Stimulated activated CD4-positive, alpha-beta T cell treated with anti-CD3 and anti-CD28 coated beads, Interleukin-1b, Interleukin-23, amount 100 ng/mL, for 4 hours (primary cell): ENCODE measurements at regions not wholly inside any gene's neighbourhood (a gene's known extent, or its start where the extent isn't known, plus 50 kb on each side); places are given as distances from the start of the nearest gene placed in this dataset.
"Not testable (repeated sequence)": the region's sequence is repeated elsewhere in the genome, so short reads cannot be mapped to it uniquely, and the experiment has no call there.

Experiments
- DNase-seq, 2 donors: peaks; one replicate each; pipeline ENCODE4 v3.0.0-alpha.2; 2020; ENCODE audit warnings: low read depth in 2 of 2

DNA sequence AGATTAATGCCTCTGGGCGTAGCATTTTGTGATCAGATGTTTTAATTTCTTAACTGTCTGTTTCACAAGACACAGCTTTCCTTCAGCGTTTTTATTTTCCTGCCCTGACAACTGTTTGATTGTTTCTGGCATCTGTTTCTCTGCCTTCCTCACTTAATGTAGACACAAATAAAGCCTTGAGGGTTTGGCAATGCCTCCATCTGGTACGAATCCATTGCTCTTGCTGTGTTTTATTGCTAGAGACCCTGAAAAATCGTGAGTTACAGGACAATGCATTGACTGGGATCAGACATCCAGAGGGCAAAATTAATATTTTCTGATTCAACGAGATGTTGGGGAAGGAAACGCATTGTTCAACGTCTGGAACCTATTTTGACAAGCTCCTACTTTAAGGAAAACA is 363.5 kb downstream of the MRPL39 start:
- DNase-seq: no peak

DNA sequence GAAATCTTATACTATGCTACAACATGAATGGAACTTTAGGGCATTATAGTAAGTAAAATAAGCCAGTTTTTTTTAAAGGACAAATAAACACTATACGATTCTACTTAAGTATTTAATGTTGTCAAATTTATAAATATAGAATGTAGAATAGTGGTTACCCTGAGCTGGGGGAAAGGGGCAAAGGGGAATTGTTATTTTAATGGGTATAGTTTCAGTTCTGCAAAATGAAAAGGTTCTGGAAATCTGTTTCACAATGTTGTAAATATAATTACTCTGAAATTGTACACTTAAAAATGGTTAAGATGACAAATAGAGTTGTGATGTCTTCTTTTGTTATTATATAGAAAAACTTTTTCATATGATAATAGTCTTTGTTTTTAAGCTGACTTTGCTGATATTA is 366.3 kb downstream of the MRPL39 start:
- no peak for DNase-seq

DNA sequence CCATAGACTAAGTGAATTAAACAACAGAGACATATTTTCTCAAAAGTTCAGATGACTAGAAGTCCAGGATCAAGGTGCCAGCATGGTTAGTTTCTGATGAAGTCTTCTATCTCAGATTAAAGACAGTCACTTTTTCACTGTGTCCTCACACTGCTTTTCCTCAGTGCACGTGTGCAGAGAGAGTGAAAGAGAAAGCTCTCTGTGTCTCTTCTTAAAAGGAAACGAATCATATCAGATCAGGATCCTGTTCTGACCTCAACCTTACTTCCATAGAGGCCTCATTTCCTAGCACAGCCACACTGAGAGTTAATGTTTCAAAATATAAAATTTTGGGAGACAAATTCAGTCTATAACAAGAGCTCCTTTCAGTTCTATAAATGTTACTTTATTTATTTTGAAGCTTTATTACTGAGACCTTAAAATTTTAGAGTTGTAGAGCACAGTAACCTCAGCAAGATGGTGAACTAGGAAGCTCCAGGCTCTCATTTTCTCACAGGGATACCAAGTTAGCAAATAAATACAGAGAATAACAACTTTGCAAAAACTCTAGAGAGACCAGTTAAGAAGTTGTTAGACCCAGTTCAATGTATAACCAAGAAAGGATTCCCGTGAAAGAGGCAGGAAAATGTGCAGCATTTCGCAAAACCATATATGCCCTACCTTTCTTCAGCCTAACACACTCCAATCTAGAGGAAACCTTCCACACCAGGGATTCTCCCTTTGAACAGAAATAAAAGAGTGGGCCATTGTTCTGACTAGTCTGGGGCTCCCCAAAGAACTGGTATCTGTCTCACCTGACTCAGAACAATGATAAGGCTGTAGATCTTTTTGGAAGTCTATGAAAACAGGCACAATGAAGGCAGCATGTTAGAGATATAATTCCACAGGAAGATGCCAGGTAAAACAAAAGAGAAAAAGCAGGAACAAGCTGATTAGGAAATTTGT is 372.2 kb downstream of the MRPL39 start:
- no peak for DNase-seq

DNA sequence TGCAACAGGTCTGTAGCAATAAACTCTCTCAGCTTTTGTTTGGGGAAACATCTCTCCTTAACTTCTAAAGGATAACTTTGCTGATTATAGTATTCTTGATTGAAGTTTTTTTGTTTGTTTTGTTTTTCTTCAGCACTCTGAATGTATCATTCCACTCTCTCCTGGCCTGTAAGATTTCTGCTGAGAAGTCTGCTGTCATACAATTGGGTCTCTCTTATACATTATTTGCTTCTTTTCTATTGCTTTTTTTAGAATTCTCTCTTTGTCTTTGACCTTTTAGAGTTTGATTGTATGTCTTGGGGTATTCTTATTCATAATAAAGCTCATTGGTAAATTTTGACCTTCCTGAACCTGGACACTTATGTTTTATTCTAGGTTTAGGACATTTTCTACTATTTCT is 386.3 kb downstream of the MRPL39 start:
- no peak for DNase-seq

DNA sequence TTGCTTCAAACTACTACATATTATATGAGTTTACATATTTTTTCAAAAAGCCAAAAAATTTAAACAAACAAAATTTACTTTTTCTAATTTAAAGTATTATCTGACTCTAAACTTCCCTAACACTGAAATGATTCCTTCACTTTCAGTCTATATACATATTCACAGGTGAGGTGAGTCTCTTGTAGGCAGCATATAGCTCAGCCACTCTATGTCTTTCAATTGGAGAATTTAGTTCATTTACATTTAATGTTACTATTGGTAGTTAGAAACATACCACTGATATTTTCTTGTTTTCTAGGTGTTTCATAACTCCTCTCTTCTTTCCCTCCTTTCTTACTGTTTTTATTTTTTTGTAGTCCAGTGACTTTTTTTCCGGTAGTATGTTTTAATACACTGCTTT is 387.1 kb downstream of the MRPL39 start:
- DNase-seq: no peak

DNA sequence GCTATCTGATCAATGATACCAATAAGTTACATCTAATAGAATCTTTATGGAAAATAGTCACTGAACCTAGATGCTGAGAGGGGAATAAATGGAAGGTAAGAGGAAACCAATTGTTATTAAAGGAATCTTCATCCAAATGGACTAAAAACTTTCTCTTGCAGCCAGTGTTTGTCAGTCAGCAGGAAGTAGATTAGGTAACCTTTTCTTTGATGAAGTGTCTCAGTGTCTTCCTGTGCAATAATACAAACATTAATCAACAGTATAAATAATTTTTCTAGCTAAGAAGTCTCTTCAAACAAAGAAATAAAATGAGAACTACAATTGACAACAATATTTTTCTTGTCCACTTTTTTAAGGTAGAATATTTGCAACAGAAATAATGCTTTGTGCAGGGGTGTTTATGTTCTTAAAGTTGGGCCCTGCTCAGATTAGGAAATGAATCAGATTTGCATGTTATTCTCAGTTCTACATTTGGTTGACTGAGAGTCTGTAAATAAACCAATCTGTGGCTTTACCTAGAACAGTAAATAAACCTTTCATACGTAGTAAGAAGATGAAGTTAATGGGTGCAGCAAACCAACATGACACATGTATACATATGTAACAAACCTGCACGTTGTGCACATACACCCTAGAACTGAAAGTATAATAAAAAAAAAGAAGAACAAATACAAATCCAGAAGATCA is 391.4 kb downstream of the MRPL39 start:
- DNase-seq: no peak

DNA sequence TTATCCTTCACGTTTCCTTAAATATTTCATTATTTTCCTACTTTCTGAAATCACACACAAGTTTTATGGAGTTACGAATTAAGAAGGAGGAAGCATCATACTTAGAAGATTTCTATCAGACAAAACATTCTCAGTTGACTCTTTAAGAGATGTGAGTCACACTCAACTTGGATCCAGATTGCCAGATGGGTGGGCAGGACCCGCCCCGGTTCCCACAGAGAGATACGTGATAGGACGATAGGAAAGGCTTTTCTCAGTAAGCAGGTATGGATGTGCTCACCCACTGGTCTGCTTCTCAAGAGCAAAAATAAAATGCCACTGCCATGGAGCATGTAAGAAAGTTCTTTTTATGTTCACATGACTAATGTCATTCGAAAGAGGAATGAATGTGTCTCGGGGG is 392.6 kb downstream of the MRPL39 start:
- no peak for DNase-seq

DNA sequence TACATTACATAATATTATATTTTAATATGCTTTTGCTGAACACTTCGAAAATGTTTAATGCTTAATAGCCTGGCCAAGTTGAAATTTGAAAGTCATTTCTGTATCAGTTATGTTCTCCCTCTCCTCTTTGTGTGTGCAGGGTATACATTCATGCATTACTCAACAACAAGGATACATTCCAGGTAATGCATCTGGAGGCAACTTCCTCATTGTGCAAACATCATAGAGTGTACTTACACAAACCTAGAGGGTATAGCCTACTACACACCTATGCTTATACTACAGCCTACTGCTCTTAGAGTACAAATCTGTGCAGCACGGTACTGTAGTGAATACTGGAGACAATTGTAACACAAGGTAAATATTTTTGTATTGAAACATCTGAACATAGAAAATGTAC is 407.3 kb downstream of the MRPL39 start:
- DNase-seq: no peak

DNA sequence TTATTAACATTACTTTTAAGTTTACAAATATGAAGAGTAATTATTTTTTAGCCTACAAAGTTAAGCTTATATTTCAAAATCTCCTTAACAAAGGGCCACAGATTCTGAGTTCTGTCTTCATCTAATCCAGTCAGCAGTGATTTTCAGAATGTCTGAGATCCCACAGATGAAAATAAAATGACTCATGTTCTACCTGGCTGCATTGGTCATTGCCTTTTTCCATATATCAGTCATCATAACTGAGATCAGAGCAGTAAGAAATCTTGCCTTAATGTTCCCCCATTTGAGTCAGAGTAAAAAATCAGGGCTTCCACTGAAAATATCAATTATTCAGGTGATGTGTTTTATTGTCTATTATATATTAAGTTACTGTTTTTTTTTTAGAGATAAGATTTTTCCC is 416.1 kb downstream of the MRPL39 start:
- no peak for DNase-seq

DNA sequence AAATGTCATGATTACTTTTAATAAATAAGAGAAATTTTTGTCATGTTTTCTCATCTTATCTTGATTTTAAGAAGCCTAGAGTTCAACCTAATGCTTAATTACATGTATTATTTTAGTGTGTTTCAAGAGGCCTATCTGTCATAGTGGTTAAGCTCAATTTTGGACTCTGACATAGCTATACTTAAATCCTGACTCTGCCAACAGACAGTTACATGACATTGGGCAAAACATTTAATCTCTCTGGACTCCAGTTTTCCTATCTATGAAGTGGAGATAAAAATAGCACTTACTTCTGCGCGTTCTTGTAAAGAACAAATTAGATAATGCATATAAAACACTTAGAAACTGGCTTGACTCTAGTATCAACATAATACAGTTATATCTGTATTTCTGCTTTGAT is 417.8 kb downstream of the MRPL39 start:
- no peak for DNase-seq

DNA sequence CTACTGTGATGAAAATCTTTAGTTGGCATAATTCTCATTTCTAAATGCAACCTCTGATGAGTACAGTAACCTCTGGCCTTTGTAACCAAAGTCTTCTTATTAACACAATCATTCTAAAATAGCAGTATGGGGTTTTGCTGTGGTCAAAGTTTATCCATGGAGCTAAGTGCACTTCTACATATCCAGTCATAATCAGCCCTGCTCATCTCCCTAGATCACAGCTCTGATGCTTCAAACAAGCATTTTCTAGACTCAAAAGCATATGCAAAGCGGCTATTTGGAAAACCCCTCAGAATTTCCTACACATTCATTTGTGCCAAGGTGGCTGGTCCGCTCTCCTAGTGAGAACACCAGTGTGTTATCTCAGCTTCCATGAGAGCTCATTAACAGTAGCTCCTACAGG is 418.6 kb downstream of the MRPL39 start:
- DNase-seq: no peak

DNA sequence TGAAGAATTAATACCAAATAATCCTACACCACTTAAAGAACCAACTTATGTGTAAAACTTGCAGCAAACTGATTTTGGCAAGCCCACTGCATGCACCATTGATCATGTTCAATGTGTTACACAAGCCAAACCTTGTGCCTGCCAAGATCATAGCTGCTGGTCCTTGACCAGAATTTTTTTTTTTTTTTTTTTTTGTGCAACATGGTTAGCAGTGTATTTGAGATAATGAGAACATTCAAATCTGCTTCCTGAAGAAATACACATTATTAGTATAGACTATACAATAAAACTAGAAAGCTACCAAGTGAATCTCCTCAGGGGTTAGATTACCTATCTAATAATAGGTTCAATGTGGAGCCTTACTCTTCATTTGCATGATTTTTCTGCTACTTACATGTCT is 421.0 kb downstream of the MRPL39 start:
- DNase-seq: no peak

DNA sequence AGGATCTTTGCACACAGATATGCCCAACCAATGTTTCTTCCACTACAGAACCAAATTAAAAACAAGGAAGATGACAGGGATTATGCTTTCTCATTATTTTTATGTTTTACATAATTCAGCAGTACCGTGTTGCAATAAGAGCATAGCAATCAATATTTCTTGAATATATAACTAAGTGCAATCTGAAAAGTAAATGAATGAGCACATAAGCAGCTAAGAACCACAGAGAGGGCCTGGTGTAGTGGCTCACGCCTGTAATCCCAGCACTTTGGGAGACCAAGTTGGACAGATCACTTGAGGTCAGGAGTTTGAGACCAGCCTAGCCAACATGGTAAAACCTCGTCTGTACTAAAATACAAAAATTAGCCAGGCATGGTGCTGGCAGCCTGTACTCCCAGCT is 423.7 kb downstream of the MRPL39 start:
- DNase-seq: no peak

DNA sequence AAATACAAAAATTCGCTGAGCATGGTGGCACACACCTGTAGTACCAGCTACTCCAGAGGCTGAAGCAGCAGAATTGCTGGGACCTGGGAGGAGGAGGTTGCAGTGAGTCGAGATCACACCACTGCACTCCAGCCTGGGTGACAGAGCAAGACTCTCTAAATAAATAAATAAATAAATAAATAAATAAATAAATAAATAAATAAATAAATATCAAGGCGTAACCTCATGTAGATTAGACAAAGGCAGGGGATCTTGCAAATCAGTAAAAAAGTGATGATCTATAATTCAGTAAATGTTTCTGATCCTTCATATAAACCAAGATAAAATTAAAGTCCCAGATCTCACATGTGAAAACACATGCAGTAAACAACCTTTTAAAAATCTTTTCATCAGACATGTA is 425.6 kb downstream of the MRPL39 start:
- DNase-seq: not testable (repeated sequence)

DNA sequence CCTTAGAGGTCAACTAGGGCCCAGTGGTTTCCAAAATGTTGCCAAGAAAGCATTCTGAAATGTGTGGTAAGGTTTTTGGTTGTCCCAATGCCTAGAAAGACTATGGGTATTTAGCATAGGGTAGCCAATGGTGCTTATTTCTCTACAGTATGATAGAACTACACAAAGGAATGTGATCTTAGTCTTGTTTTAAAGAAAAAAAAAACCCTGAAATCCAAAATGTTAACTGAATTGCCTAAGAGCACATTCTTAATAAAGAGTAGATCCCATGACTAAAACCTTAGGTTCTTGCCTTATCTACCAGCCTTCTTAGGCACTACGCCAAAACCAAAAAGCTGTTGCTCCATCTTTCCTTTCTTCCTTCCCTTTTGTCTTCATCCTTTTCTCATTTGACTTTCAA is 428.2 kb downstream of the MRPL39 start:
- no peak for DNase-seq

DNA sequence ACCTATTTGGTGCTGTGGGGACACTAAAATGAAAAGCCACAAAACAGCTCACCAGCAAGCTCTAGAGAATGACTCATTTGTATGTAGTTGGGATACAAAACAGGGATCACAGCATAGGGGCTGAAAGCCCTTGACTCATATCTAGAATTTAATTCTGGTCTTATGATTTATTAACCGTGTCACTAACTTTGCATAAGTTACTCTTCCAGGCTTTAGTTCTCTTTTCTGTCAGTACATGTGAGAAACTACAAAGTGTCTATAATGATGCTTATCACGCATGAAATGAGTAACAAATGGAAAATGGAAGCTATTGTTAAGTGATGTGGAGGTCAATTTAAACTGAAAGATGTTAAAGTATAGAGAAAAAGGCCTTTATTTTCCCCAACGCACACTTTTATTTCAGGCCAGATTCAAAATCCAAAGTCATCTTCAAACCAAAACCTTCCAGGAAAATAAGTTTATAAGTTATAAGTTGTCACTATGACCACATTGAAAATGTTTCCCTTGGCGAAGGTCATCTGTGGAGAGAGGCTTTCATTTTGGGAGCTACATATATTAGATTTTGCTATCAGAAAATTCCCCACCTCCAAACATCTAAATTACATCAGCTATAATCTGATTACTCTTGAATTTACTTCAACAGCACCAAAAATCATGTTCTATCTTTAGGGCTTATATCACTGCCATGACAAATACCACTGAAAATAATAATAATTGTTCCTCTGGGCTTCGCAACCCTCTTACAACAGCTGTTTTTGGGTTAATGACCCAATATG is 430.5 kb downstream of the MRPL39 start:
- DNase-seq: no peak

DNA sequence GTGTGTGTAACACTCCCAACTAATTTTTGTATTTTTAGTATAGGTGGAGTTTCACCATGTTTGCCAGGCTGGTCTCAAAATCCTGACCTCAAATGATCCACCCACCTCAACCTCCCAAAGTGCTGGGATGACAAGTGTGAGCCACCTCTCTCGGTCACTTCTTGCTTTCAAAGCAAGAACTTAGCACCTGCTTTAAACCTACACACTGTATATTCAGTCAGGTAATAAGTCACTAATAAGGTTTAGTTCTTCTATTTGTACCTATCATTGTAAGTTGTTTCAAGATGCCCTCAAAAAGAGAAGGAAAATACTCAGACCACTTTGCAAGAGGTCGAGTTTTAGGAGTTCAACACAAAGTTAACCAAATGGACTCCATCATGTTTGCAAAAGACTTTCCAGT is 431.3 kb downstream of the MRPL39 start:
- DNase-seq: no peak

DNA sequence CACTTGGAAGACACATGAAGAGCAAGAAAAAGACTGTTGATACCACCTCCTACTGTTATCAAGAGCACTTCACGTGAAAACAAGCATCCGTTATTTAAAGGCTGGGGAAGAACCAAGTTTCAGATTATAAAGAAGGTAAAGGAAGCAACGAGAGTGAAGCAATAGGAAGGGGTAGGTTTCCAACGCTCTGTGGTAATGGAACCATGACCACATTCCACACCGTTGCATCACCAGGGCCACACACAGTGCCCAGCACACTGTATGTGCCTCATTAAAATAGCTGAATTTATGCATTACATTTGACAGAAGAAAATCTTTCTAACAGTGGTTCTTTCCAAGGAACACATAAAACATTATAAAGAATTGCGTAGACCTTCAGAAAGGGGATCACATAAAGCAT is 435.8 kb downstream of the MRPL39 start:
- no peak for DNase-seq

DNA sequence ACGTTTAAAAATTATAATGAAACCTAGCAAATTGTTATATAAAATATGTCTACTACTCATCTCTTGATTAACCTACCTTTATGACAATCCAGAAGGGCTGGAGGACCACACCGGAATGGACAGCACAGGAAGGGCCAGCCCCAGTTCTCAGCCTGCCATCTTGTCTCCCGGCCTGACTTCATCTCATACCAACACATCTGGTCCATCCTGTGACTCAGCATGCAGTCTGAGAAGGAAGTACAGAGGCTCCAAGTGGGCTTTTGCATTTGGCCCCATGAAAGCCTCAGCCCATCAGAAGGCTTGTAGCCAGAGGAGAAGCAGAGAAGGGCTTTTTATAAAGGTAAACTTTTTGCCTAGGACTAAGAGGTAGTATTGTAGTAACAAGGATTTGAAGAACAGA is 436.6 kb downstream of the MRPL39 start:
- no peak for DNase-seq

DNA sequence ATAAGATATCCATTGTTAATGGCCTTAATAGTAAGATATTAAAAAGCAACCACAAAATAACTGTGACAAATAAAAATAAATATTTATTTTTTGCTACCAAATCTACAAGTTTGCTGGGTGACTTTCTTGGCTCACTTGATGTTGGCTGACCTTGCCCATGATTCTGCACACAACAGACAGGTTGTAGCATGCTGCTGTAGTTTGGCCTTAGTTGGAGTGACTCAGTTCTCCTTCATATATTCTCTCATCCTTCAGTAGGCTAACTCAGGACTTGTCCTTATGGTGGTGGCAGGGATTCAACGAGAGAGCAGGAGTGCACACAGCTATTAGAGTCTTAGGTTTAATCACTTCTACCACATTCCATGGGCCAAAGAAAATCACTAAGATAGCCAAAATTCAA is 437.9 kb downstream of the MRPL39 start:
- DNase-seq: no peak

DNA sequence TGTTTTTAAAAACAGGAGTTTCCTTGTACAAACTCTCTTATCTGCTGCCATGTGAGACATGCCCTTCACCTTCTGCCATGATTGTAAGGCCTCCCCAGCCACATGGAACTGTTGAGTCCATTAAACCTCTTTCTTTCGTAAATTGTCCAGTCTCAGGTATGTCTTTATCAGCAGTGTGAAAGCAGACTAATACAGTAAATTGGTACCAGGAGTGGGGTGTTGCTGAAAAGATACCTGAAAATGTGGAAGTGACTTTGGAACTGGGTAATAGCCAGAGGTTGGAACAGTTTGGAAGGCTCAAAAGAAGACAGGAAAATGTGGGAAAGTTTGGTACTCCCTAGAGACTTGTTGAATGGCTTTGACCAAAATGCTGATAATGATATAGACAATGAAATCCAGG is 440.4 kb downstream of the MRPL39 start:
- not testable (repeated sequence) for DNase-seq

DNA sequence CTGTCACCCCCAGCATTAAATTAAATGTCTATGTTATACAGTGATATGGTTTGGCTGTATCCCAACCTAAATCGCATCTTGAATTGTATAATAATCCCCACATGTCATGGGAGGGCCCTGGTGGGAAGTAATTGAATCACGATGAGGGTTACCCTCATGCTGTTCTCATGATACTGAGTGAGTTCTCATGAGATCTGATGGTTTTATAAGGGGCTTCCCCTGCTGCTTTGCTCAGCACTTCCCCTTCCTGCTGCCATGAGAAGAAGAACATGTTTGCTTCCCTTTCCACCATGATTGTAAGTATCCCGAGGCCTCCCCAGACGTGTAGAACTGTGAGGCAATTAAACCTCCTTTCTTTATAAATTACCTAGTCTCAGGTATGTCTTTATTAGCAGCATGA is 445.7 kb downstream of the MRPL39 start:
- DNase-seq: no peak

DNA sequence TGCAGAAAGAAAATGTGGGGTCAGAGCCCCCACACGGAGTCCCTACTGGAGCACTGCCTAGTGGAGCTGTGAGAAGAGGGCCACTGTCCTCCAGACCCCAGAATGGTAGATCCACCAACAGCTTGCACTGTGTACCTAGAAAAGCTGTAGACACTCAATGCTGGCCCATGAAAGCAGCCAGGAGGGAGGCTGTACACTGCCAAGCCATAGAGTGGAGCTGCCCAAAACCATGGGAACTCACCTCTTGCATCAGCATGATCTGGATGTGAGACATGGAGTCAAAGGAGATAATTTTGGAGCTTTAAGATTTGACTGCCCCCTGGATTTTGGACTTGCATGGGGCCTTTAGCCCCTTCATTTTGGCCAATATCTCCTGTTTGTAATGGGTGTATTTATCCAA is 452.3 kb downstream of the MRPL39 start:
- DNase-seq: not testable (repeated sequence)
